Stimulated activated naive CD8-positive, alpha-beta T cell treated with anti-CD3 and anti-CD28 coated beads, Interleukin-15, Interleukin-2, amounts not matched to agents 100 ng/mL and 50 ng/mL, for 24 hours (primary cell): ENCODE measurements at regions not wholly inside any gene's neighbourhood (a gene's known extent, or its start where the extent isn't known, plus 50 kb on each side); places are given as distances from the start of the nearest gene placed in this dataset.
"Not testable (repeated sequence)": the region's sequence is repeated elsewhere in the genome, so short reads cannot be mapped to it uniquely, and the experiment has no call there.

ENCODE experiments used
- H3K27ac Mint-ChIP-seq: one replicate; pipeline ENCODE4 v1.8.0; 2021; ENCODE audit warnings: mild to moderate bottlenecking, mixed read lengths
- H3K27me3 Mint-ChIP-seq: one replicate; pipeline ENCODE4 v1.8.0; 2021; ENCODE audit warnings: mixed read lengths
- H3K36me3 Mint-ChIP-seq: one replicate; pipeline ENCODE4 v1.8.0; 2021; ENCODE audit warnings: low read depth, mixed read lengths
- H3K4me1 Mint-ChIP-seq: one replicate; pipeline ENCODE4 v1.8.0; 2021; ENCODE audit warnings: low read depth, mixed read lengths
- H3K4me3 Mint-ChIP-seq: one replicate; pipeline ENCODE4 v1.8.0; 2021; ENCODE audit warnings: mild to moderate bottlenecking, mixed read lengths
- H3K9me3 Mint-ChIP-seq: one replicate; pipeline ENCODE4 v1.8.0; 2021; ENCODE audit warnings: mixed read lengths

DNA sequence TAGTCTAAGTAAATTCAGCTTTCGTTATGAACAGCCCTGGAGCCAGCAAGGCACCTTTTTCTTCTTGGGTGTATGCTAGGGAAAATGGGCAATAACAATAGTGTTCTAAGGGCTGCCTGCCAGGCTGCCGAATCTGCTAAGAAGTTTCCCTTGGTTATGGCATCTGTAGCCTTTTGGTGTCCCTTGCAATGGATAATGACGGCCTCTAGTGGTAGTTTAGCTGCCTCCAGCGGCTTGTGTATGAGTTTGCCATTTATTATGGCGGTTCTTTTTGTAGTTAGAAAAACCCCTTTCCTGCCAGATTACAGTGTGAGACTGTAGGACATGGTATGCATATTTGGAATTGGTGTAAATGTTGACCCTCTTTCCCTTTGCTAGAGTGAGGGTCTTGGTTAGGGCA, 78.9 kb upstream of the SPIN4 start:
- Mint-ChIP-seq H3K4me1 (no peaks in the 10 kb centered on the region), H3K36me3 (peaks cover 17% of the 10 kb centered on the region), H3K4me3 (no peak overlapping the region), H3K27ac (no peak overlapping the region), H3K27me3 (no peaks in the 10 kb centered on the region), H3K9me3 (no peaks in the 10 kb centered on the region)

DNA sequence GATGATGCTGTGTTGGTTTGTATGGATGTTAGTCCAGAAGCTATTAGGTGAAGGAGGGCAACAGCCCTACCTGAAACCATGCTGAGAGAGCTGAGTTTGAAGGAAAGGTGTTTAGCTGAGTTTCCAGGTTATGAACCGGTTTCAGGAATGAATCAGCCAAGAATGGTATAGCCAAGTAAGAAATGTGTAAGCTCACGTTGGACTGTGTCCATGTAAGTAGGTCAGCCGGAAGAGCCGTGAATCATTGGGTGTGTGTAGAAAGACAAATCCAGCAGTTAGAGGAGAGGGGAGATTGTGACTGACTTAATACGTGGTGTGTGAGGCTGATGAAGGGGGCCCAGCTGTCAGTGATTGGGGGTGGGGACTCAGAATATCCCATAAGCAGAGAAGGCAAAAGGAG, 77.2 kb upstream of the SPIN4 start:
- H3K4me3 Mint-ChIP-seq: no peak overlapping the region
- H3K4me1 Mint-ChIP-seq: no peaks in the 10 kb centered on the region
- no peak overlapping the region for H3K27ac Mint-ChIP-seq
- peaks cover 31% of the 10 kb centered on the region for H3K36me3 Mint-ChIP-seq
- H3K9me3 Mint-ChIP-seq: peaks cover 6% of the 10 kb centered on the region
- no peaks in the 10 kb centered on the region for H3K27me3 Mint-ChIP-seq

DNA sequence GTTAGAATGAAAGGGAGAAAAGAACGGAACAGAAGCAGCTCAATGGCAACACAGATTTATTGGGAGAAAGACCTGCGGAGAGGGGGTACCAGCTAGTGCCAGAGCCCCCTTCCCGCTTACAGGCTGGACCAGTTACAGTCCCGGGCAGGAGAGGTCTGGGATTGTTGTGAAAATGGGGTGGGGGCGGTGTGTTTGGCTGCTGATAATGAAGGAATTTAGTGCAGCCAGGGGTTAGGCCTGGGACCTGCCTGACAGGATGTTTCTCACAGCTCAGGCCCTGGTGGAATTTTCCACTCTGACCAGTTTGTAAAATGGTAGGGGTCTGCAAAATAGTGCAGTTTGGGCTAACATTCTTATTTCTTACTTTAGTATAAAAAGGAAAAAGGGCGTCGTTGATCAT, 75.4 kb upstream of the SPIN4 start:
- Mint-ChIP-seq H3K9me3 (peaks cover 7% of the 10 kb centered on the region), H3K4me3 (no peak overlapping the region), H3K4me1 (no peaks in the 10 kb centered on the region), H3K27ac (no peak overlapping the region), H3K36me3 (peaks cover 25% of the 10 kb centered on the region), H3K27me3 (no peaks in the 10 kb centered on the region)

DNA sequence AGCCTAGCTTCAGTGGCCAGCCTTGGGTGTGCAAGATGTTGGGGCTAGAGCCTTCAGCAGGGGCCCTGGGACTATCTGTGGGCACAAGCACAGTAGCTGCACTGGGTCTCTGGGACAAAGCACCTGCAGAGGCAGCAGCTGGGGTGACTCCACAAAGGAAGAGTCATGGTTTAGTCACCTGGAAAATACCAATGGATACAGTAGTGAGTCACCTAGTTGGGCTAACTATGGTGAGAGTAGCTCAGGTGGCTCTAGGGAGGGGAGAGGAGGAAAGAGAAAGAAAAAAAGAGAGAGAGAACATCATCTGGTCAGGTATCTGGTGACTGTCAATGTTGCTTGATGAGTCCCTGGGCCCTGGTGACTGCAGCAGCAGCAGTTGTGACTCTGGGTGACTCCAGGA, 72.9 kb upstream of the SPIN4 start:
- Mint-ChIP-seq H3K4me1 (no peaks in the 10 kb centered on the region), H3K9me3 (peaks cover 7% of the 10 kb centered on the region), H3K4me3 (no peak overlapping the region), H3K27ac (no peak overlapping the region), H3K27me3 (no peaks in the 10 kb centered on the region), H3K36me3 (peaks cover 25% of the 10 kb centered on the region)

DNA sequence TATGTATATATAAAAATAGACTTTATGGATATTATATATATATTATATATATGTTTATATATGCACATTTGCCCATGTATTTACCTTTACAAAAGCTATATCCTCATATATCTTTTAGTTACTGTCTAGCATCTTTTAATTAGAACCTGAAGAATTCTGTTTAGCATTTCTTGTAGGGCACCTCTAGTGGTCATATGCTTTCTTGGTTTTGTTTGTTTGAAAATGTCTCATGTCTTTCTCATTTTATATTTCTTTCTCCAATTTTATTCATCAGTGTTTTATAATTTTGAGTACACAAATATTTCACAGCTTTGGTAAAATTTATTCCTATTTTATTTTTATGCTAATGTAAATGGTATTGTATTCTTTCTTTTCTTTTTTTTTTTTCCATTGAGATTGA, 70.3 kb upstream of the SPIN4 start:
- no peak overlapping the region for H3K4me3 Mint-ChIP-seq
- peaks cover 16% of the 10 kb centered on the region for H3K9me3 Mint-ChIP-seq
- no peaks in the 10 kb centered on the region for H3K27me3 Mint-ChIP-seq
- H3K27ac Mint-ChIP-seq: no peak overlapping the region
- H3K36me3 Mint-ChIP-seq: peaks cover 25% of the 10 kb centered on the region
- H3K4me1 Mint-ChIP-seq: no peaks in the 10 kb centered on the region

DNA sequence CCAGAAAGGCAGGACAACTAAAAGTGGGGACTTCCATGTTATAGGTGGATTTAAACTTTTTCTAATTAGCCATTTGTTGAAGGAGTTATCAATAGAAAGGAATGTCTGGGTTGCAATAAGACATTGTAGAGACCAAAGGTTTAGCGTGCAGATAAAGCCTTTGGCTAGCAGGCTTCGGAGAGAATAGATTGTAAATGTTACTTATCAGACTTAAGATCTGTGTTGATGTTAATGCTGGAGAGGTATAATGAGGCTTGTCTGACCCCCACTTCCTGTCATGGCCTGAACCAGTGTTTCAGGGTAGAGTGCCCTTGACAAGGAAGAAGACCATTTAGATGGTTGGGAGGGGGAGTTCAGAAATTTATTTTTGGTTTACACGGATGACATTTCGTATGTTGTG, 67.1 kb upstream of the SPIN4 start:
- H3K27ac Mint-ChIP-seq: no peak overlapping the region
- no peak overlapping the region for H3K4me3 Mint-ChIP-seq
- H3K4me1 Mint-ChIP-seq: no peaks in the 10 kb centered on the region
- H3K27me3 Mint-ChIP-seq: no peaks in the 10 kb centered on the region
- peaks cover 9% of the 10 kb centered on the region for H3K9me3 Mint-ChIP-seq
- peaks cover under 1% of the 10 kb centered on the region for H3K36me3 Mint-ChIP-seq

DNA sequence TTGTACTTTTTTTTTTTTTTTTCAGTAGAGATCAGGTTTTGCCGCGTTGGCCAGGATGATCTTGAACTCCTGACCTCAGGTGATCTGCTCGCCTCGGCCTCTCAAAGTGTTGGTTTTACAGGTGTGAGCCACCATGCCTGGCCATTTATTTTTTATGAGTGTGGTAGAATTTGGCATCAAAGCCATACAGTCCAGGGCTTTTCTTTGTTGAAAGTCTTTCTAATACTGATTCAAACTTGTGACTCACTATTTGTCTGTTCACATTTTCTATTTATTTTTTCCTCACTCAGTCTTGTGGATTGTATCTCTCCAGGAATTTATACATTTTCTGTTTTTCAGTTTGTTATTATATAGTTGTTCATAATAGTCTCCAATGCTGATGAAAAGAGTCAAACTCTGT, 66.5 kb upstream of the SPIN4 start:
- Mint-ChIP-seq H3K27ac (no peak overlapping the region), H3K4me3 (no peak overlapping the region), H3K27me3 (no peaks in the 10 kb centered on the region), H3K36me3 (no peaks in the 10 kb centered on the region), H3K4me1 (no peaks in the 10 kb centered on the region), H3K9me3 (peaks cover 9% of the 10 kb centered on the region)

DNA sequence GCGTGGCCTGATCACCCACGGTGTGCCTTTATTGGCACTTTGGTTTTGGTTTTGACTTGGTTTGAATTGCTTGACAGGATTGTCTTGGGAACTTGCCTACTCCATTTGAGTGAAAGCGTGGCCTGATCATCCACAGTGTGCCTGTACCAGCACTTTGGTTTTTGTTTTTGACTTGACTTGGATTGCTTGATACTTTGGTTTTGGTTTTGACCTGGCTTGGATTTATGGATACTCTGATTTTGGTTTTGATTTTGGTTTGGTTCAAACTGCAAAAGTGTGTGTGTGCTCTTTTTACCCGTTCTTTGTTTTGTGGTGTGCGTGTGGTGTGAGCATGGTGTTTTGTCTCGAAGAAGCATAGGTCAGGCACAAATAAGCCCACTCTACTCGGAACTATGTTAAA, 58.8 kb upstream of the SPIN4 start:
- H3K36me3 Mint-ChIP-seq, H3K4me3 Mint-ChIP-seq, H3K27ac Mint-ChIP-seq, H3K4me1 Mint-ChIP-seq, H3K27me3 Mint-ChIP-seq, H3K9me3 Mint-ChIP-seq: not testable (repeated sequence)

DNA sequence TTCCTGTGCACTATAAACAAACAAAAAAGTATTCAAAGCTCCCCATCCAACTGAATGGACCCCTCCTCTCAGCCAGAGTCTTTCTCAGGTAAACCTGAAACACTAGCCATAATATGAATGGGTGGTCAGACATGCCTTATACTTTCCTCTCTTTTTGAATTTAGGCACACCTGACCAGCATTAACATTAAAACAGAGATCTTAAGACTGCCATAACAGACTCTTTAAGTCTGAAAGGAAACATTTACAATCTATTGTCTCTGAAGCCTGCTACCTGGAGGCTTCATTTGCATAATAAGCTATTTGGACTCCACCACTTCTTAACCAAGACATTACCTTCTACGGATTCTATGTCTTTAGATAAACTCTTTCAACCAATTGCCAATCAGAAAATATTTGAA, 56.9 kb upstream of the SPIN4 start:
- no peak overlapping the region for H3K4me3 Mint-ChIP-seq
- H3K27ac Mint-ChIP-seq: no peak overlapping the region

DNA sequence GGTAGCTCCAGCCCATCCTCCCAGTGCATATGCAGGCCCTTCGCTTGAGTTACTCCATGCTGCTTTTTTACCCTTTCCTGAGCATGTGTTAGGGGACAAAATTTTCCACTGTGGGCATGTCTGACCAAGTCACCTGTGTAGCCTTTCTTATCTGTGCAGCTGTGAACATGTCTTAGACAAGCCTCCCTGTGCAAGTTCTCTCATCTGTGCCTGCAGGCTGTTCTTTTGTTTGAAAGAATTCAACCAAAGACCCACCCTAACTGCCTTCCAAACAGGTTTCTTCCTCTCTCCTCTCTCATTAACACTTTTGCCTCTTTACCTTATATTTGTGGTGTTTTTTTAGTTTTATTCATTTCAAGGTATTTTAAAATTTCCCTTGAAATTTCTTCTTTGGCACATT, 53.2 kb upstream of the SPIN4 start:
- Mint-ChIP-seq H3K27ac (no peak overlapping the region), H3K36me3 (no peaks in the 10 kb centered on the region), H3K4me1 (no peaks in the 10 kb centered on the region), H3K9me3 (no peaks in the 10 kb centered on the region), H3K27me3 (no peaks in the 10 kb centered on the region), H3K4me3 (no peak overlapping the region)

More for the DNA sequence above, 56.9 kb upstream of the SPIN4 start:
- no peaks in the 10 kb centered on the region for H3K4me1 Mint-ChIP-seq
- H3K9me3 Mint-ChIP-seq: no peaks in the 10 kb centered on the region
- H3K36me3 Mint-ChIP-seq: no peaks in the 10 kb centered on the region
- no peaks in the 10 kb centered on the region for H3K27me3 Mint-ChIP-seq

DNA sequence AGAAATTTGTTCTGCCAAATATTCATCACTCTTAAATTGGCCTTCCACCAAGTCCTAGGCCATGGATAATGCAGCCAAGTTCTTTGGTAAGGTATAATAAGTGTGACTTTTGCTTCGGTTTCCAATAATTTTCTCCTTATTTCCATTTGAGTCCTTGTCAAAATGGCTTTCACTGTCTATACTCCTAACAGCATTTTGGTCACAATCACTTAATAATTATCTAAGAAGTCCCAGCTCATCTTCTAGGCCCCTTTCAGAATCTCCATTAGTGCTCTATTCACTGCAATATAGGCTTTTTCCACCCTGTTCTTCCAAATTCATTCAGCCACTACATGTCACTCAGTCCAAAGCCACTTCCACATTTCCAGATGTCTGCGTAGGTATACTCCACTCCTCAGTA, 51.0 kb upstream of the SPIN4 start:
- Mint-ChIP-seq H3K27ac (no peak overlapping the region), H3K9me3 (no peaks in the 10 kb centered on the region), H3K27me3 (no peaks in the 10 kb centered on the region), H3K4me1 (no peaks in the 10 kb centered on the region), H3K4me3 (no peak overlapping the region), H3K36me3 (no peaks in the 10 kb centered on the region)
